ENCODE measurements at regions not wholly inside any gene's neighbourhood (a gene's known extent, or its start where the extent isn't known, plus 50 kb on each side); places are given as distances from the start of the nearest gene placed in this dataset.

DNA sequence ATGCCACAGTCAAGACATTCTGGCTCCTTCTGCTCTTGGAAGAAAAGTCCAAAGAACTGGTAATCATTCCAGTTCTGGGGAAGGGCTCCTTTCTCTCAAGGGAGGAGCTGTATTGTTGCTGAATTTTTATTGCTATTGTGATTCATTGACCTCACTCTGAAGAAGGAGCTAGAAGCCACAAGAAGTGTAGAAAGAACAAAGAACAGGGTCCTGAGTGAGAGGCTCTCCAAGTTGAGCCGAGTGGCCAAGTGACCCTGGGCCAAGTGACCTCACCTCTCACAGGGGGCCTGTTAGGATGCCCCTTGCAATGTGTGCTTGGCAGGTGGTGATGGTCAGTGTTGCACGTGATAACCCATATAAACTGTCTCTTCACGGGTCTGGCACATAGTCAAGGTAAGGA is 173.3 kb downstream of the FGF18 start:
- no peak overlapping the region for H3K27ac ChIP-seq (ENCODE audit: low read length)
- ChIA-PET CTCF (no interaction called here), POLR2A (no interaction called here)
- in situ Hi-C loops (cut with HindIII; ENCODE audit: low pct_unique_long_range_greater_than_20kb, low sequenced_read_pairs) = no loop called here
- intact Hi-C loops (cut with micrococcal nuclease; ENCODE audit: unreplicated experiment) = no loop called here
- DNase-seq (ENCODE audit: low read depth, low spot score) (no peak), ATAC-seq (no peak)
- H3K4me1 ChIP-seq (ENCODE audit: control insufficient read depth, insufficient read depth, low read length) = no peaks in the 10 kb centered on the region
- no peaks in the 10 kb centered on the region for H3K9me3 ChIP-seq (ENCODE audit: control insufficient read depth, insufficient read depth, low read depth, low read length)
- no peaks in the 10 kb centered on the region for H3K36me3 ChIP-seq (ENCODE audit: control insufficient read depth, insufficient read depth, low read length)
- peaks cover 3% of the 10 kb centered on the region for H3K27me3 ChIP-seq (ENCODE audit: control insufficient read depth, insufficient read depth, low read length)
- TF ChIP-seq, protein P1, sequence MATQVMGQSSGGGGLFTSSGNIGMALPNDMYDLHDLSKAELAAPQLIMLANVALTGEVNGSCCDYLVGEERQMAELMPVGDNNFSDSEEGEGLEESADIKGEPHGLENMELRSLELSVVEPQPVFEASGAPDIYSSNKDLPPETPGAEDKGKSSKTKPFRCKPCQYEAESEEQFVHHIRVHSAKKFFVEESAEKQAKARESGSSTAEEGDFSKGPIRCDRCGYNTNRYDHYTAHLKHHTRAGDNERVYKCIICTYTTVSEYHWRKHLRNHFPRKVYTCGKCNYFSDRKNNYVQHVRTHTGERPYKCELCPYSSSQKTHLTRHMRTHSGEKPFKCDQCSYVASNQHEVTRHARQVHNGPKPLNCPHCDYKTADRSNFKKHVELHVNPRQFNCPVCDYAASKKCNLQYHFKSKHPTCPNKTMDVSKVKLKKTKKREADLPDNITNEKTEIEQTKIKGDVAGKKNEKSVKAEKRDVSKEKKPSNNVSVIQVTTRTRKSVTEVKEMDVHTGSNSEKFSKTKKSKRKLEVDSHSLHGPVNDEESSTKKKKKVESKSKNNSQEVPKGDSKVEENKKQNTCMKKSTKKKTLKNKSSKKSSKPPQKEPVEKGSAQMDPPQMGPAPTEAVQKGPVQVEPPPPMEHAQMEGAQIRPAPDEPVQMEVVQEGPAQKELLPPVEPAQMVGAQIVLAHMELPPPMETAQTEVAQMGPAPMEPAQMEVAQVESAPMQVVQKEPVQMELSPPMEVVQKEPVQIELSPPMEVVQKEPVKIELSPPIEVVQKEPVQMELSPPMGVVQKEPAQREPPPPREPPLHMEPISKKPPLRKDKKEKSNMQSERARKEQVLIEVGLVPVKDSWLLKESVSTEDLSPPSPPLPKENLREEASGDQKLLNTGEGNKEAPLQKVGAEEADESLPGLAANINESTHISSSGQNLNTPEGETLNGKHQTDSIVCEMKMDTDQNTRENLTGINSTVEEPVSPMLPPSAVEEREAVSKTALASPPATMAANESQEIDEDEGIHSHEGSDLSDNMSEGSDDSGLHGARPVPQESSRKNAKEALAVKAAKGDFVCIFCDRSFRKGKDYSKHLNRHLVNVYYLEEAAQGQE (IDR thresholded peaks at IDR 0.05; ENCODE audit: insufficient read depth in 1 of 2, low read depth in 2 of 2, low read length in 1 of 2) = no peak
- TF ChIP-seq TCF7L2 (IDR thresholded peaks at IDR 0.05; ENCODE audit: low read depth, low read length) (no peak), POLR2AphosphoS5 (IDR thresholded peaks at IDR 0.05; ENCODE audit: low read depth, low read length) (no peak), SIN3A (IDR thresholded peaks at IDR 0.05; ENCODE audit: borderline replicate concordance, insufficient read depth, low read depth, low read length) (no peak)
- TF ChIP-seq, protein P2, sequence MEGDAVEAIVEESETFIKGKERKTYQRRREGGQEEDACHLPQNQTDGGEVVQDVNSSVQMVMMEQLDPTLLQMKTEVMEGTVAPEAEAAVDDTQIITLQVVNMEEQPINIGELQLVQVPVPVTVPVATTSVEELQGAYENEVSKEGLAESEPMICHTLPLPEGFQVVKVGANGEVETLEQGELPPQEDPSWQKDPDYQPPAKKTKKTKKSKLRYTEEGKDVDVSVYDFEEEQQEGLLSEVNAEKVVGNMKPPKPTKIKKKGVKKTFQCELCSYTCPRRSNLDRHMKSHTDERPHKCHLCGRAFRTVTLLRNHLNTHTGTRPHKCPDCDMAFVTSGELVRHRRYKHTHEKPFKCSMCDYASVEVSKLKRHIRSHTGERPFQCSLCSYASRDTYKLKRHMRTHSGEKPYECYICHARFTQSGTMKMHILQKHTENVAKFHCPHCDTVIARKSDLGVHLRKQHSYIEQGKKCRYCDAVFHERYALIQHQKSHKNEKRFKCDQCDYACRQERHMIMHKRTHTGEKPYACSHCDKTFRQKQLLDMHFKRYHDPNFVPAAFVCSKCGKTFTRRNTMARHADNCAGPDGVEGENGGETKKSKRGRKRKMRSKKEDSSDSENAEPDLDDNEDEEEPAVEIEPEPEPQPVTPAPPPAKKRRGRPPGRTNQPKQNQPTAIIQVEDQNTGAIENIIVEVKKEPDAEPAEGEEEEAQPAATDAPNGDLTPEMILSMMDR (IDR thresholded peaks at IDR 0.05) = no peak
- BruUV-seq (replicated peaks) = no TSS peak
- H3K4me3 ChIP-seq (ENCODE audit: low read depth in 2 of 2, low read length in 2 of 2) = no peak overlapping the region

DNA sequence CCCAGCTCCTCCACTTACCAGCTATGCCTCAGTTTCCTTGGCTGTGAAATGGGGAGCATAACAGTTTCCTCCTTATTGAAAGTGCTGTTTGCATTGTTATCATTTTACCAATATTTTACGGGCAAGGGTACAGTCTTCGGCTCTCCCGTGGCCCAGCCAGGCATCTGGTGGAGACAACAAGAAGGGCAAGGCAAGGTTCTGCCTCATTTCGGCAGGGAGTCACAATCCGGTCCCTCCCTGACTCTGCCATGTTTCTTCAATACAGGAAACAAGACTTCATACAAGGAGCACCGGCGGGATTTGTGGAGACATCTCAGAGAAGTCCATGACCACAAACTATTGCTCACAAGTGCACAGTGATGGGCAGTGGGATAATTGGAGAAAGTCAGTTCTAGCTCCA is 174.0 kb downstream of the FGF18 start:
- no peak overlapping the region for H3K27ac ChIP-seq (ENCODE audit: low read length)
- DNase-seq (ENCODE audit: low read depth, low spot score) = no peak
- H3K4me1 ChIP-seq (ENCODE audit: control insufficient read depth, insufficient read depth, low read length) = no peaks in the 10 kb centered on the region
- H3K36me3 ChIP-seq (ENCODE audit: control insufficient read depth, insufficient read depth, low read length) = no peaks in the 10 kb centered on the region
- no peak for ATAC-seq
- H3K9me3 ChIP-seq (ENCODE audit: control insufficient read depth, insufficient read depth, low read depth, low read length) = no peaks in the 10 kb centered on the region
- BruUV-seq (replicated peaks) = no TSS peak
- ChIA-PET POLR2A (no interaction called here), CTCF (no interaction called here)
- TF ChIP-seq TCF7L2 (IDR thresholded peaks at IDR 0.05; ENCODE audit: low read depth, low read length) (no peak), POLR2AphosphoS5 (IDR thresholded peaks at IDR 0.05; ENCODE audit: low read depth, low read length) (no peak), SIN3A (IDR thresholded peaks at IDR 0.05; ENCODE audit: borderline replicate concordance, insufficient read depth, low read depth, low read length) (no peak)
- TF ChIP-seq, protein P2 (IDR thresholded peaks at IDR 0.05) = no peak
- TF ChIP-seq, protein P1 (IDR thresholded peaks at IDR 0.05; ENCODE audit: insufficient read depth in 1 of 2, low read depth in 2 of 2, low read length in 1 of 2) = no peak
- intact Hi-C loops (cut with micrococcal nuclease; ENCODE audit: unreplicated experiment) (no loop called here), in situ Hi-C loops (cut with HindIII; ENCODE audit: low pct_unique_long_range_greater_than_20kb, low sequenced_read_pairs) (no loop called here)
- no peaks in the 10 kb centered on the region; the same call in none of the 2 replicates for H3K27me3 ChIP-seq (ENCODE audit: control insufficient read depth, insufficient read depth, low read length)
- H3K4me3 ChIP-seq (ENCODE audit: low read depth in 2 of 2, low read length in 2 of 2) = no peak overlapping the region

All from Panc1 (cell line).